AG04450 (cell line): ENCODE measurements at regions not wholly inside any gene's neighbourhood (a gene's known extent, or its start where the extent isn't known, plus 50 kb on each side); places are given as distances from the start of the nearest gene placed in this dataset.

Source experiments
- CTCF ChIA-PET: fragments of 300-600, 350-600 bp; formaldehyde crosslinking; extraction: SDS; loops from one replicate; lab custom pipeline; 2022; ENCODE audit warnings: antibody characterized with exemption, inconsistent platforms; lab: Charles Lee
- POLR2A ChIA-PET: fragments of 350-600 bp; formaldehyde crosslinking; extraction: SDS; loops from one replicate; lab custom pipeline; 2021; ENCODE audit warnings: antibody characterized with exemption, inconsistent platforms; lab: Yijun Ruan, JAX
- DNase-seq: peaks from one replicate; pipeline ENCODE4 v3.0.0-alpha.2; 2011; ENCODE audit warnings: low read depth, low spot score
- H3K27ac ChIP-seq: one replicate; pipeline ENCODE4 v1.5.1; 2012; ENCODE audit warnings: low read depth, low read length, control low read depth
- H3K27me3 ChIP-seq: one replicate; pipeline ENCODE4 v1.6.0; 2012; ENCODE audit warnings: low read length; ENCODE audit not compliant: control insufficient read depth, insufficient read depth
- H3K4me3 ChIP-seq: 2 replicates; pipeline ENCODE4 v1.5.1; 2011; ENCODE audit warnings: mild to moderate bottlenecking, low read depth, low read length, control low read depth
- H3K9me3 ChIP-seq: 2 replicates; pipeline ENCODE4 v1.5.1; 2012; ENCODE audit warnings: low read length; ENCODE audit not compliant: control insufficient read depth, insufficient read depth
- CTCF ChIP-seq: IDR thresholded peaks from 2 replicates; pipeline ENCODE4 v1.5.1; 2011; ENCODE audit warnings: low read depth, low read length, control low read depth, inconsistent platforms

DNA sequence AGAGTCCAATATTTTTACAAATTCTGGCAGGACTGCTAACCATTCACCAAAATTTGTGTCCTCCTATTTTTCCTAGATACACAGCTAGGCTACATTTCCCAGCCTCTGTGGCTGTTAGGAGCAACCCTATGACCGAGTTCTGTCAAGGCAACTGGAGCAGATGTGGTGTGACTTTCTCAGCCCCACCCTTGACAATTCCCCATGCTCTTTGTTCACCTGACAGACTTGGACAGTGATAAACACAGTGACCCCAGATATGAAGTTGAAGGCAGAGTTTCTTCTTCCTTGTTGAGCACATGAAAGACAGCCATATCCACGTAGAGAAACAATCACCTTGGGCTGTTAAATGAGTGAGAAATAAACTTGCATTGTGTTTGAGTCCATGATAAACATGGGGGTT lies 1162.1 kb downstream of the SORCS3 start:
- no peak overlapping the region for H3K27ac ChIP-seq
- peaks cover 4% of the 10 kb centered on the region; the same call in 1 of the 2 replicates for H3K9me3 ChIP-seq
- H3K27me3 ChIP-seq, result no peaks in the 10 kb centered on the region
- no peak for TF ChIP-seq CTCF
- ChIA-PET CTCF (no interaction called here), POLR2A (no interaction called here)
- no peak overlapping the region for H3K4me3 ChIP-seq
- DNase-seq, result no peak

DNA sequence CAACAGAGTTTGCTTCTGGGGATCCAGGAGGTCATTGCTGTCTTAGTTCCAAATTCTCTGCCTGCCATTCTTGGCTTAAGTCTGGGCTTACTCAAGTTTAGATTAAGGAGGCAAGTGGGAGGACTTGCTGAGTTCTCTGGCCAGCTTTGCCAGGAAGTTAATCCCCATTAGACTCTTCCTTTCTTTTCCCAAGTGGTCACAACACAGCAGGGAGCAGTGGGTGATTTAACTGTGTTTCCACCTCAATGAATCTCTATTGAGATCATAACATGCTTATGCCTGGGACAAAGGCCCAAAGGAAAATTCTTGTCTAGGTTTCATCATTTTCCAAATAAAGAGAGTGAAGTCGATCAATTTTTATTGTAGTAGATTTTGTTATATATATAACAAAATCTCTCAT lies 1159.6 kb downstream of the SORCS3 start:
- no peak for TF ChIP-seq CTCF
- H3K4me3 ChIP-seq, result no peak overlapping the region
- ChIA-PET CTCF (no interaction called here), POLR2A (no interaction called here)
- H3K27ac ChIP-seq, result no peak overlapping the region
- no peak for DNase-seq
- no peaks in the 10 kb centered on the region for H3K27me3 ChIP-seq
- no peaks in the 10 kb centered on the region for H3K9me3 ChIP-seq

DNA sequence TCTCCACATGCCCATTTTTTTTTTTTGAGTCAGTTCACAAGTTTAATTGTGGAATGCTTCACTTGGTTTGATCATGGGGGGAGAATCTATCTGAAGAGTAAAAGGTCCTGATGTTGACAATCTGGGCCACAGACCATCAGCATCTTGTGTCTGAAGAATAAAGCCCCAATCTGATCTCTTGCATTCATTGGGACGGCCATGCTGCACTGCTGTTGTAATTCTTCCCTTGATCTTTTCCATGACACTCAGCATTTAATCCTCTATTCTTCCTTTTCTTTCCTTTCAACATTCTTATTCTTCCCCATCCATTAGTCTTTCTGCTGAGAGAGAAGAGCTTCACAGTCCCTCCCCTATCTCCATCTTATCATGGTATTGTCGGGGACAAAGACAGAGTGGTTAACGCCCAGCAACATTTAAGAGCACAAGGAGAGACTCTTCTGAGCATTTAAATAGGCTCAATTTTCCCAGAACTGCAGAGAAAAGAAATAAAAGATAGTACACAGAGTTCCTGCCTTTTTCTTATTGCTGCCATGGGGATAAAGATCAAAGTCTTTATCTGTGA lies 1157.3 kb downstream of the SORCS3 start:
- ChIA-PET POLR2A (no interaction called here), CTCF (no interaction called here)
- no peak for DNase-seq
- Histone ChIP-seq H3K27ac (no peak overlapping the region), H3K9me3 (no peaks in the 10 kb centered on the region), H3K4me3 (no peak overlapping the region), H3K27me3 (no peaks in the 10 kb centered on the region)
- no peak for TF ChIP-seq CTCF

- TF ChIP-seq CTCF, result no peak
- POLR2A ChIA-PET, result no interaction called here
- Histone ChIP-seq H3K4me3 (no peak overlapping the region), H3K9me3 (no peaks in the 10 kb centered on the region), H3K27me3 (no peaks in the 10 kb centered on the region), H3K27ac (no peak overlapping the region)
- DNase-seq, result no peak
- CTCF ChIA-PET, result no interaction called here
These were observed 1156.3 kb downstream of the SORCS3 start for GRCh38 chr10:105797234-105797890.

- ChIA-PET POLR2A (no interaction called here), CTCF (no interaction called here)
- H3K27ac ChIP-seq, result no peak overlapping the region
- H3K27me3 ChIP-seq, result no peaks in the 10 kb centered on the region
- no peak for DNase-seq
- H3K9me3 ChIP-seq, result no peaks in the 10 kb centered on the region
- no peak for TF ChIP-seq CTCF
- no peak overlapping the region for H3K4me3 ChIP-seq
These were observed 1152.0 kb downstream of the SORCS3 start for GRCh38 chr10:105793071-105793470.
